CD4-positive, alpha-beta T cell (primary cell): ENCODE measurements at regions not wholly inside any gene's neighbourhood (a gene's known extent, or its start where the extent isn't known, plus 50 kb on each side); places are given as distances from the start of the nearest gene placed in this dataset.
A peak's percentile ranks its signal among the peaks of the same experiment; 100 is the strongest.
"Not testable (repeated sequence)": the region's sequence is repeated elsewhere in the genome, so short reads cannot be mapped to it uniquely, and the experiment has no call there.

Experiments
- ATAC-seq: fragments of 200-7000 bp; cut with Tn5 transposase; one replicate; pipeline ENCODE4 v1.10.0; 2022; ENCODE audit warnings: mild to moderate bottlenecking; ENCODE audit not compliant: poor library complexity
- CTCF ChIA-PET: fragments of 350-600 bp; sonication (Branson Sonifier 250); formaldehyde crosslinking; loops from one replicate; lab custom pipeline; 2021; ENCODE audit warnings: antibody characterized with exemption, inconsistent platforms; lab: Charles Lee
- POLR2A ChIA-PET: fragments of 350-600 bp; sonication (Branson Sonifier 250); formaldehyde crosslinking; loops from one replicate; lab custom pipeline; 2021; ENCODE audit warnings: antibody characterized with exemption, inconsistent platforms; lab: Charles Lee
- DNase-seq, 14 experiments: peaks; one replicate each; pipeline ENCODE4 v3.0.0-alpha.2; 2013 to 2020; ENCODE audit warnings: mixed read lengths in 2 of 14
- H3K27ac ChIP-seq, 2 donors: one replicate each; pipeline versions ENCODE4 v1.5.1 to v1.7.0; 2013; ENCODE audit warnings: low read length in 2 of 2, low read depth in 1 of 2, mild to moderate bottlenecking in 1 of 2
- H3K27me3 ChIP-seq, 2 experiments: 1 replicate in 1 of 2; 2 replicates in 1 of 2; pipeline versions ENCODE4 v1.6.1 to v1.7.0; 2013; ENCODE audit warnings: low read length in 2 of 2, control low read depth in 1 of 2, mild to moderate bottlenecking in 1 of 2, moderate library complexity in 1 of 2; ENCODE audit not compliant: insufficient read depth in 2 of 2, control insufficient read depth in 1 of 2
- H3K36me3 ChIP-seq: one replicate; pipeline ENCODE4 v1.6.1; 2013; ENCODE audit warnings: low read length, control low read depth; ENCODE audit not compliant: insufficient read depth
- H3K4me1 ChIP-seq: one replicate; pipeline ENCODE4 v1.6.1; 2013; ENCODE audit warnings: low read length, control low read depth; ENCODE audit not compliant: insufficient read depth
- H3K4me3 ChIP-seq: one replicate; pipeline ENCODE4 v1.5.1; 2013; ENCODE audit warnings: mild to moderate bottlenecking, low read length, moderate library complexity
- H3K9me3 ChIP-seq, 2 experiments: 1 replicate in 1 of 2; 2 replicates in 1 of 2; pipeline versions ENCODE4 v1.6.1 to v1.7.0; 2013; ENCODE audit warnings: low read length in 2 of 2, mild to moderate bottlenecking in 2 of 2, control low read depth in 1 of 2, moderate library complexity in 1 of 2; ENCODE audit not compliant: control insufficient read depth in 1 of 2, insufficient read depth in 1 of 2
- H3K27ac Mint-ChIP-seq: one replicate; pipeline ENCODE4 v1.8.0; 2020; ENCODE audit warnings: mixed read lengths
- H3K27me3 Mint-ChIP-seq: one replicate; pipeline ENCODE4 v1.8.0; 2021; ENCODE audit warnings: mixed read lengths
- H3K36me3 Mint-ChIP-seq: one replicate; pipeline ENCODE4 v1.8.0; 2021; ENCODE audit warnings: low read depth, mixed read lengths
- H3K4me1 Mint-ChIP-seq: one replicate; pipeline ENCODE4 v1.8.0; 2021; ENCODE audit warnings: low read depth, mixed read lengths
- H3K4me3 Mint-ChIP-seq: one replicate; pipeline ENCODE4 v1.8.0; 2020; ENCODE audit warnings: mild to moderate bottlenecking, mixed read lengths
- H3K9me3 Mint-ChIP-seq: one replicate; pipeline ENCODE4 v1.8.0; 2020; ENCODE audit warnings: mixed read lengths
- intact Hi-C, 2 experiments: fragments of 100-400 bp; cut with DNase I in 1 of 2; cut with micrococcal nuclease in 1 of 2; formaldehyde crosslinking; loops; one replicate each; pipeline versions ENCODE4 v1.15.1 to v1.9.0; 2023 to 2025; cut with DNase I, micrococcal nuclease

- H3K27me3 Mint-ChIP-seq, H3K4me3 Mint-ChIP-seq, DNase-seq, H3K4me1 ChIP-seq, H3K27ac ChIP-seq, H3K9me3 ChIP-seq, intact Hi-C loops, H3K36me3 Mint-ChIP-seq, ATAC-seq, H3K36me3 ChIP-seq, CTCF ChIA-PET, H3K27me3 ChIP-seq, H3K4me3 ChIP-seq, H3K27ac Mint-ChIP-seq, H3K4me1 Mint-ChIP-seq, POLR2A ChIA-PET, H3K9me3 Mint-ChIP-seq: not testable (repeated sequence)
Measured at GRCh38 chr15:21357056-21357455, 83.2 kb downstream of the POTEB3 start.

DNA sequence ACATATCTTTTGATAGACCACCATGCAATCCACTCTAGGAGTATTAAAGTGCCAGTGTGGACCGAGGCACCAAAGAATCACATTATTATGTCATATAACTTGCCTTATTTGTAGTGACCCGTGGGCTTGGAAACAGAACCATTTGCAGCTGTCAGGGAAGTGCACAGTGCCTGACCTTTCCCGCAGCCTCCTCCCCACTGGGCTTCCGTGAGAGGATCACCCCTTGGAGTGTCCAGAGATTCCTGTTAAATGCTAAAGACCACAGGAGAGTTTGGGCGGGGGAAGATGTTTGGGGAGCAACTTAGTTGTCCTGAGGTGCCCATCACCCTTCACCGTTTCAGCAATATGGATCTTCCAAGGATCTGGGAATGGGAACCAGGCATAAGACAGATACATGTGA is 84.4 kb downstream of the POTEB3 start:
- H3K4me1 ChIP-seq, H3K27me3 Mint-ChIP-seq, intact Hi-C loops, H3K9me3 Mint-ChIP-seq, H3K27ac ChIP-seq, DNase-seq, H3K27ac Mint-ChIP-seq, H3K36me3 Mint-ChIP-seq, H3K4me3 ChIP-seq, POLR2A ChIA-PET, H3K4me1 Mint-ChIP-seq, H3K4me3 Mint-ChIP-seq, H3K9me3 ChIP-seq, H3K27me3 ChIP-seq, CTCF ChIA-PET, ATAC-seq, H3K36me3 ChIP-seq: not testable (repeated sequence)

DNA sequence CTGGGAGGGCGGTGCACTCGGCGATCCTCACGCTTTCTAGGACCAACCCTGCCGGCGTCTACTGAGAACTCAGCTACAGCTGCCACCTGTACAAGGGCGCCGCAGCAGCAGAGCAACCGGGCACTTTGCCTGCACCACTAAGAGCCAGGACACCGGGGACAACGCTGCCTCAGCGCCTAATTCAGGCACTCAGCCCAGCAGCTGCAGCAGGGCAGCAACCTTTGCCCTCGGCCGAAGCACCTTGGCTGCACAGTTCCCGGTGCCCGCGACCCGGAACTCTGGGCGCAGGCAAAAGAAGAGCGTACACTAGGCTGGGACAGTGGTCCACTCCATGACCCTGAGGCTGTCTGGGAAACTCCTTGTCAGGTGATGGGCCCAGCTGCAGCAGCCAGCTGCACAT is 85.7 kb downstream of the POTEB3 start:
- H3K36me3 Mint-ChIP-seq, H3K27ac Mint-ChIP-seq, ATAC-seq, H3K9me3 Mint-ChIP-seq, H3K27me3 Mint-ChIP-seq, H3K4me3 ChIP-seq, H3K4me3 Mint-ChIP-seq, H3K9me3 ChIP-seq, CTCF ChIA-PET, H3K4me1 ChIP-seq, intact Hi-C loops, H3K27ac ChIP-seq, POLR2A ChIA-PET, H3K36me3 ChIP-seq, DNase-seq, H3K27me3 ChIP-seq, H3K4me1 Mint-ChIP-seq: not testable (repeated sequence)

DNA sequence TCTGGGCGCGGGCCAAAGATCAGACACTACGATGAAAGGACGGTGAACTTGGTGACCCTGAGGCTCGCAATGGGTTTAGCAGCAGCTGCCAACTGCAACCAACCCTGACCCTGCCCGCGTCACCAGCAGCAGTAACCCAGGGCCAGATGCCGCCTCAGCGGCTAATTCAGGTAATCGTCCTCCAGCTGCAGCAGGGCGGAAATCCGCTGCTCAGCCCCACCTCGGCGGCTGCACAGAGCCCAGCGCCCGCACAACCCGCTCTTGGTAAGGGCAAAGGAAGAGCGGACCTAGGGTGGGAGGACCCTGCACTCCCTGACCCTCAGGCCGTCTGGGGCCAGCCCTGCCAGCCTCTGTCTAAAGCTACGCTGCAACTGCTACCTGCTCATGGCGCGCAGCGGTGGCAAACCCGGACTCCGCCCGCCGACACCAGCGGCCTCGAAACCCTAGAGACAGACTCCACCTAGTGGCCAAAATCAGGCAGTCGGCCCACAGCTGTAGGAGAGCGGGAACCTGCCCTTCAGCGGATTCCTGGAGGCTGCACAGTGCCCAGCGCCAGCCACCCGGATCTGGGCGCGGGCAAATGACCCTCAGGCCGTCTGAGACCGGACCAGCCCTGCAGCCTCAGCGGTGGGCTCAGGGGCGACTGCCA is 87.5 kb downstream of the POTEB3 start:
- H3K4me3 ChIP-seq, H3K4me1 ChIP-seq, H3K27me3 Mint-ChIP-seq, H3K27me3 ChIP-seq, H3K36me3 Mint-ChIP-seq, H3K9me3 Mint-ChIP-seq, intact Hi-C loops, H3K36me3 ChIP-seq, CTCF ChIA-PET, POLR2A ChIA-PET, H3K27ac Mint-ChIP-seq, H3K9me3 ChIP-seq, H3K4me3 Mint-ChIP-seq, ATAC-seq, H3K27ac ChIP-seq, H3K4me1 Mint-ChIP-seq, DNase-seq: not testable (repeated sequence)

GRCh38 chr15:21344960-21345359 is 95.3 kb downstream of the POTEB3 start:
- H3K27me3 ChIP-seq, intact Hi-C loops, H3K4me3 Mint-ChIP-seq, H3K27me3 Mint-ChIP-seq, POLR2A ChIA-PET, H3K27ac Mint-ChIP-seq, ATAC-seq, H3K9me3 ChIP-seq, H3K27ac ChIP-seq, H3K36me3 Mint-ChIP-seq, H3K36me3 ChIP-seq, H3K4me3 ChIP-seq, H3K4me1 ChIP-seq, H3K9me3 Mint-ChIP-seq, CTCF ChIA-PET, H3K4me1 Mint-ChIP-seq: not testable (repeated sequence)
- peak in 6 of 14 experiments; percentile 0 to 33 (median 8) for DNase-seq

GRCh38 chr15:21344500-21344899 is 95.8 kb downstream of the POTEB3 start:
- H3K9me3 ChIP-seq, H3K36me3 ChIP-seq, H3K27me3 Mint-ChIP-seq, DNase-seq, ATAC-seq, H3K4me1 ChIP-seq, H3K27ac Mint-ChIP-seq, H3K4me3 ChIP-seq, H3K27ac ChIP-seq, H3K9me3 Mint-ChIP-seq, H3K4me3 Mint-ChIP-seq, H3K27me3 ChIP-seq, intact Hi-C loops, POLR2A ChIA-PET, H3K36me3 Mint-ChIP-seq, H3K4me1 Mint-ChIP-seq, CTCF ChIA-PET: not testable (repeated sequence)

DNA sequence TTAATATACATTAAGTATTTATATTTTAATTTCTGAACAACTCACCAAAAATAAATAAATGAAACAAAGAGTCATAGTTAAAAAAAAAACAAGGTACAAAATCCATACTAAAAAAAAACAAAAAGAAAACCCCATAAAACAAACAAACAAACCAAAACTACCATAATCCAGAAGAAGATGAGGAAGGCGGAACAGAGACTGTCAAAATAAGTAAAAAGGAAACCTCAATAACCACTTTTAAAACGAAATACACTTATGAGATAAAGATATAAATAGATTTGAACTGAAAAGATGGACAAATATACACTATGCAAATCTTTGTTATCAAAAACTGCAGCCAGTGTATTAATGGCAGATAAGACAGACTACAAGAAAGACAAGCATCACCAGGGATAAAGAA is 103.3 kb downstream of the POTEB3 start:
- ATAC-seq, intact Hi-C loops, H3K27me3 Mint-ChIP-seq, H3K9me3 ChIP-seq, DNase-seq, CTCF ChIA-PET, H3K36me3 Mint-ChIP-seq, POLR2A ChIA-PET, H3K27me3 ChIP-seq, H3K4me3 ChIP-seq, H3K9me3 Mint-ChIP-seq, H3K27ac ChIP-seq, H3K4me3 Mint-ChIP-seq, H3K27ac Mint-ChIP-seq, H3K4me1 ChIP-seq, H3K4me1 Mint-ChIP-seq, H3K36me3 ChIP-seq: not testable (repeated sequence)
